MCF 10A (cell line): ENCODE measurements at regions not wholly inside any gene's neighbourhood (a gene's known extent, or its start where the extent isn't known, plus 50 kb on each side); places are given as distances from the start of the nearest gene placed in this dataset.
A peak's percentile ranks its signal among the peaks of the same experiment; 100 is the strongest.
"Not testable (repeated sequence)": the region's sequence is repeated elsewhere in the genome, so short reads cannot be mapped to it uniquely, and the experiment has no call there.

Source experiments
- BruUV-seq: library from RNA; stranded (reverse); fragments of 400-500 nt; replicated peaks from 2 replicates; lab custom pipeline; 2021; lab: Mats Ljungman, UMichigan
- CTCF ChIA-PET: fragments of 300-600 bp; sonication (Branson Sonifier 250); formaldehyde crosslinking; extraction: SDS; loops from one replicate; lab custom pipeline; 2021; ENCODE audit warnings: antibody characterized with exemption, inconsistent platforms; lab: Yijun Ruan, JAX
- POLR2A ChIA-PET: fragments of 300-600, 350-650 bp; sonication (Branson Sonifier 250); formaldehyde crosslinking; extraction: SDS; loops from one replicate; lab custom pipeline; 2020; ENCODE audit warnings: antibody characterized with exemption, inconsistent platforms; lab: Yijun Ruan, JAX
- DNase-seq: peaks from one replicate; pipeline ENCODE4 v3.0.0-alpha.2; 2018; ENCODE audit not compliant: unreplicated experiment
- H3K27ac Mint-ChIP-seq: one replicate; pipeline ENCODE4 v1.8.0; 2022; ENCODE audit warnings: mild to moderate bottlenecking, low read depth, mixed read lengths; ENCODE audit not compliant: unreplicated experiment
- H3K27me3 Mint-ChIP-seq: one replicate; pipeline ENCODE4 v1.8.0; 2022; ENCODE audit warnings: mixed read lengths; ENCODE audit not compliant: insufficient read depth, unreplicated experiment
- H3K36me3 Mint-ChIP-seq: one replicate; pipeline ENCODE4 v1.8.0; 2022; ENCODE audit warnings: mild to moderate bottlenecking, moderate library complexity, mixed read lengths; ENCODE audit not compliant: insufficient read depth, unreplicated experiment
- H3K4me1 Mint-ChIP-seq: one replicate; pipeline ENCODE4 v1.8.0; 2022; ENCODE audit warnings: mixed read lengths; ENCODE audit not compliant: insufficient read depth, unreplicated experiment
- H3K4me3 Mint-ChIP-seq: one replicate; pipeline ENCODE4 v1.8.0; 2022; ENCODE audit warnings: mild to moderate bottlenecking, moderate library complexity, mixed read lengths; ENCODE audit not compliant: unreplicated experiment
- H3K9me3 Mint-ChIP-seq: one replicate; pipeline ENCODE4 v1.8.0; 2022; ENCODE audit warnings: mixed read lengths; ENCODE audit not compliant: unreplicated experiment
- intact Hi-C: fragments of 100-400 bp; cut with micrococcal nuclease; formaldehyde crosslinking; loops from 2 replicates; pipeline ENCODE4 v1.14.1; 2022

GRCh38 chr1:145191272-145191675 lies 50.7 kb downstream of the PPIAL4D start:
- intact Hi-C loops, POLR2A ChIA-PET, BruUV-seq, H3K4me1 Mint-ChIP-seq, H3K36me3 Mint-ChIP-seq, H3K9me3 Mint-ChIP-seq, H3K27me3 Mint-ChIP-seq, CTCF ChIA-PET, H3K27ac Mint-ChIP-seq, DNase-seq, H3K4me3 Mint-ChIP-seq: not testable (repeated sequence)

- CTCF ChIA-PET, POLR2A ChIA-PET, BruUV-seq, DNase-seq, H3K27me3 Mint-ChIP-seq, H3K27ac Mint-ChIP-seq, H3K9me3 Mint-ChIP-seq, H3K4me1 Mint-ChIP-seq, H3K36me3 Mint-ChIP-seq, intact Hi-C loops, H3K4me3 Mint-ChIP-seq: not testable (repeated sequence)
These were observed 52.4 kb downstream of the PPIAL4D start for GRCh38 chr1:145189543-145190030.

- BruUV-seq, H3K27ac Mint-ChIP-seq, H3K36me3 Mint-ChIP-seq, DNase-seq, POLR2A ChIA-PET, H3K9me3 Mint-ChIP-seq, intact Hi-C loops, H3K4me1 Mint-ChIP-seq, H3K4me3 Mint-ChIP-seq, H3K27me3 Mint-ChIP-seq: not testable (repeated sequence)
- CTCF ChIA-PET: interaction anchor here (0.7 kb wide), 1 partner anchor 99 kb away, joined by 3 read pairs; no protein-coding TSS in a partner anchor
These were observed 53.0 kb downstream of the PPIAL4D start for GRCh38 chr1:145188869-145189542.

GRCh38 chr1:145182606-145183413 lies 59.2 kb downstream of the PPIAL4D start:
- H3K36me3 Mint-ChIP-seq, BruUV-seq, POLR2A ChIA-PET, H3K4me1 Mint-ChIP-seq, H3K27me3 Mint-ChIP-seq, intact Hi-C loops, CTCF ChIA-PET, H3K9me3 Mint-ChIP-seq, H3K4me3 Mint-ChIP-seq: not testable (repeated sequence)
- DNase-seq: peak; percentile 4
- H3K27ac Mint-ChIP-seq: peak overlapping the region; percentile 25

- H3K4me3 Mint-ChIP-seq, intact Hi-C loops, H3K27me3 Mint-ChIP-seq, H3K9me3 Mint-ChIP-seq, CTCF ChIA-PET, DNase-seq, H3K36me3 Mint-ChIP-seq, H3K4me1 Mint-ChIP-seq, H3K27ac Mint-ChIP-seq, BruUV-seq, POLR2A ChIA-PET: not testable (repeated sequence)
These were observed 65.6 kb downstream of the PPIAL4D start for GRCh38 chr1:145176285-145176925.

- H3K36me3 Mint-ChIP-seq, H3K9me3 Mint-ChIP-seq, H3K4me3 Mint-ChIP-seq, DNase-seq, CTCF ChIA-PET, H3K4me1 Mint-ChIP-seq, intact Hi-C loops, H3K27ac Mint-ChIP-seq, POLR2A ChIA-PET, H3K27me3 Mint-ChIP-seq, BruUV-seq: not testable (repeated sequence)
These were observed 67.6 kb downstream of the PPIAL4D start for GRCh38 chr1:145174377-145174776.

- POLR2A ChIA-PET, CTCF ChIA-PET, intact Hi-C loops, BruUV-seq, H3K36me3 Mint-ChIP-seq, H3K27ac Mint-ChIP-seq, H3K4me3 Mint-ChIP-seq, H3K4me1 Mint-ChIP-seq, H3K27me3 Mint-ChIP-seq, H3K9me3 Mint-ChIP-seq, DNase-seq: not testable (repeated sequence)
These were observed 72.6 kb downstream of the FAM72D start for GRCh38 chr1:145168220-145168848.

GRCh38 chr1:145164360-145164759 lies 68.6 kb downstream of the FAM72D start:
- H3K4me1 Mint-ChIP-seq, POLR2A ChIA-PET, H3K4me3 Mint-ChIP-seq, H3K27me3 Mint-ChIP-seq, CTCF ChIA-PET, intact Hi-C loops, BruUV-seq, H3K9me3 Mint-ChIP-seq, H3K36me3 Mint-ChIP-seq, DNase-seq, H3K27ac Mint-ChIP-seq: not testable (repeated sequence)
